GM18909 (cell line): ENCODE measurements at regions not wholly inside any gene's neighbourhood (a gene's known extent, or its start where the extent isn't known, plus 50 kb on each side); places are given as distances from the start of the nearest gene placed in this dataset.

ENCODE experiments used
- ATAC-seq: cut with Tn5 transposase; IDR thresholded peaks from one replicate; pipeline ENCODE4 v1.9.1; 2021; ENCODE audit warnings: mild to moderate bottlenecking; ENCODE audit not compliant: unreplicated experiment, poor library complexity

GRCh38 chr5:30960036-30960435, 233.4 kb upstream of the CDH6 start:
- ATAC-seq, result no peak

GRCh38 chr5:30959238-30959637, 234.2 kb upstream of the CDH6 start:
- ATAC-seq, result no peak

DNA sequence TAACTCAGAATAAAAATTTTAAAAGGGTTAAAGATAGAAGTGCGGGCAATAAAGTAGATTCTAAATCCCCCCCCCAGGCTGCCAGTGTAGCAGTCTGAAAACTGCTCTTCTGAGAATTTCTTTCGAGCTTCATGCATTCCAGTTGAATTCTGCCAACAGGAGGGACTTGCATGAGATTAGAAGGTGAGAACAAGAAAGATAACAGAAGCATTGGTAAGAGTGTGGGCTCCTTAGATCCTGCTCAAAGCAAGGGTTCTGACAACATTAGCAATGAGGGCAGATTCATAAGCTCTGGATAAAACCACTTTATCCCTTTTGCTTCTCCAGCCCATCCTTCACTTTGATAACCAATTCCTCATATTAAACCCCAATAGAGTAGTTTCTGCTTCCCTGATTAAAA, 235.9 kb upstream of the CDH6 start:
- no peak for ATAC-seq

- ATAC-seq, result no peak
Observed at GRCh38 chr5:30956251-30956650, 237.2 kb upstream of the CDH6 start.

- no peak for ATAC-seq
Observed at GRCh38 chr5:30937070-30937469, 256.4 kb upstream of the CDH6 start.

GRCh38 chr5:30933599-30933998, 259.9 kb upstream of the CDH6 start:
- no peak for ATAC-seq

DNA sequence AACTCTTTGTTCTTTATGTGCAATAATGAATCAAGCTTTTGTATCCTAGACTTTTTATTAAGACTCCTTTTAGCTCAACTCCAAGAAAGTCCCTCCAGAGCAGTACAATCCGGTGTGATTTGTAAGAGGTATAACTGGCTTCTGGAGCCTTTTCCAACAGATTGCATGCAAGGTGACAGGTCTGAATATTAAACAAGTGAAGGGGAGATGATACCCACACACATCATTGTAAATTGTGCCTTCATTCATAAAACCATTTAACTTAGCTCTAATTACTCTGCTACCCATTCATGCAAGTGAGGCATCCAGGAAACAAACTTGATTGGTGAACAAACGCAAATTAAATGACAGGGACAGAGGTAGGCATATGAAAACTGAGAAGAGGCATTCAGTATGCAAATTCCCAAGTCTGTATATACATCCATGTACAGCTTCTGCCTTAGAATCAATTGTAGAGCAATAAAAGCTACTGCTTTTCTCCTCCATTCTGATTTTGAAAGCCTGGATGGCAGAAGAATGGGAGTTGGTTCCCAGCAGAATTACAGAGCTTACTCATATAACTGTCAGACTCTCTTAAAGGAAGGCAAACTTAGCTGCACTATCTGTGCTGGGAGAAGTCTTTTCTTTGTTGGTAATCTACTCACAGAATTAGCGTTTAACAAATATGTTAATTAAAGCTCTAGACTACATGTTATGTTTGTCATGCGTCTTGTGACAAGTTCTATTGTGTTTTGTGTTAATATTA, 261.0 kb upstream of the CDH6 start:
- no peak for ATAC-seq

DNA sequence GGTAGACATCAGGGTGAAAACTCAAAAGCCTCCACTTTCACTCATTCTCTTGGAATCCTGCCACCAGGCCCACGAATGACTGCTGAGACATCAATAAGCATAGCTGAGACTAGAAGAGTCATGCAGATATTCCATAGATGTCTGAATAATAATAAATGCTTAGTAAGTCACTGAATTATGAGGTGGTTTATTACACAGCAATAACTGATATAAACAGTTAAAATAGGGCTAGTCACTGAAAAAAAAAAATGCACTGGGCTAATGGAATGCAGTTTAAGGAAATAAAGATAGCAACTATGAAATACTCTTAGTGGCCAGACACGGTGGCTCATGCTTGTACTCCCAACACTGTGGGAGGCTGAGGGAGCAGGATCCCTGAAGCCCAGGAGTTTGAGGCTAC, 262.8 kb upstream of the CDH6 start:
- no peak for ATAC-seq

GRCh38 chr5:30928956-30929355, 264.5 kb upstream of the CDH6 start:
- no peak for ATAC-seq

DNA sequence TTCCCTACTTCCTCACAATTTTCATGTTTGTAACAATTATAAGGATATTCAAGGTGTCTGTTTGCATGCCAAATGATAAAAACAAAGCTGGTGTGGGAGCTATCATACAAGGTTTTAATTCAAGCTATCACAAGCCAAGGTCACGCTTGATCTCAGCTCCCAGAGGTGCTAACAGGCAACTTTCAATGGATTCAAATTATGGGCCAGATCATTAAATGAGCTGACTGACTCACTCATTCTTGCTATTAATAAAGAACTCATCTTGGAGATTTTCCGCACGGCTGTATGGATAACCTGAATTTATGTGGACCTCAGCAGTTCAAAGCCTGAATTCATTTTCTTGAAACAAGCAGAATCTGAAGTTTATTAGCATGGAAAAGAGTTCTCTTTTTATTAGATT, 267.3 kb upstream of the CDH6 start:
- no peak for ATAC-seq

GRCh38 chr5:30921388-30921787, 272.1 kb upstream of the CDH6 start:
- no peak for ATAC-seq

GRCh38 chr5:30918171-30918570, 275.3 kb upstream of the CDH6 start:
- ATAC-seq, result no peak

- no peak for ATAC-seq
Observed at GRCh38 chr5:30908356-30908755, 285.1 kb upstream of the CDH6 start.

- ATAC-seq, result no peak
Observed at GRCh38 chr5:30900367-30900766, 293.1 kb upstream of the CDH6 start.

GRCh38 chr5:30894811-30895210, 298.7 kb upstream of the CDH6 start:
- no peak for ATAC-seq

DNA sequence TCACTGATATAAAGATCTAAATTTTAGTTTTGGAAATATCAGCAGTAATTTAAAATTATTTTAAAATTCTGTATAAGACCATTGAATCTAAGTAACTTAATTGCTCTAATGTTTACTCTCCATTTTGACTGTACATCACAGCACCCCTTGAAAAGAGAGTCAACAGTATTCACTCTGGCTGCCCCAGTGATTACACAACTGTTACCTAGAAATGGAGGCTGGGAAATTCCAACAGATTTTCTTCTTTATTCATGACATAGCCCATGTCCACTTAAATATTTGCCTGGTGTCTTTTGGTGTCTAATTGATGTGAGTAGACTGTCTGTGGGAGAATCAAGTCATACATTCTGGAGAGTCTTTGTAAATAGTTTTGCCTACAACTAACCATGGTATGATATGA, 301.8 kb upstream of the CDH6 start:
- no peak for ATAC-seq

DNA sequence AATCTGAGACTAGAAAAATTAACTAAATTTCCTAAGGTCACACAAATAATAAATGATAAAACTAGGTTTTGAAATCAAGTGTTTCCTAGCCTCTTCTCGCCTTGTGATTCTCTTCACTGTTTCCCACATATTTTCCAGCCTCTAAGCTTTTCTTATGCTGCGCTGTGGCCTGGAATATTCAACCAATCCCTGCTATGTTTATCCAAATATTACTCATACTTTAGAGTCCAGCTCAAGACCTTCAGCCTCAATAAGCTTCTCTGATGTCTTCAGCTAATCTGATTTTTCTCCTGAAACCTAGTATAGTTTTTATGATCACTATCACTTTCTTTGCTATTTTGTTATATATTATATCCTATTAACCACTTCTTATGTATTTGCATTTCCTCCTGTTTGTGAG, 303.1 kb upstream of the CDH6 start:
- no peak for ATAC-seq

DNA sequence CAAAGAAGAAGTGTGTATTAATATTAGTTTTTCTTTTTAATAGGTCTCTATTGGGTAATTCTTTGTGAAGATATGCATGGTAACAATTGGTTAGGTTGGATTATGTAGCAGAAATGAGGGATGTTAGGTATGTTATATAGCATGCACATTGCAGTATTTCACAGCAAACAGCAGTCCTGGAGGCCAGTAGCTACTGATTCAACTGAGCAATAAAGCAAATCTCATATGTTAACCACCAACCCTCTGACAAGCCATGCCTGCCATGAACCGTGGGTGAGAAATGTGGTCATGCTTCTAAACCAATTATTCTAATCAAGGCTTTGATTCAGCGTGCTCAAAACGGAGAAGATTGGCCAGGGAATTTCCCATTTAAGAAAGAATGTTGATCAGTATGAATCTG, 313.0 kb upstream of the CDH6 start:
- no peak for ATAC-seq

DNA sequence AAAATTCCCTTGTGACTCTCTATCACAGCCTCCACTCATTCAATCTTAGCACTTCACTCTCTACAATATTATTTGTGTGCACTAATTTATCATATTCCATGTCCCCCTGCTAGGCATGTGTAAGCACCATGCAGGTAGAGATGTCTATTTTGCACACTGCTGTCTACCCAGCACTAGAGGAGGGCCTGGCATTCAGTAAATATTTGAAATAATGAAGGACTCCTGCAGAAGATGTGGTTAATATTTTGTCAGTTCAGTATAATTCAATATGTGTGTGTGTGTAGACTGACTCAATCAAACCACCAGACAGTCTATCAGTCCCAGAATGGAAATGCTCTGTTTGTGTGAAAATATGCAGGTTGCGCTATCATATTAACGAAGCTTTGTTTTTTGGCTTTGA, 313.6 kb upstream of the CDH6 start:
- ATAC-seq, result no peak

DNA sequence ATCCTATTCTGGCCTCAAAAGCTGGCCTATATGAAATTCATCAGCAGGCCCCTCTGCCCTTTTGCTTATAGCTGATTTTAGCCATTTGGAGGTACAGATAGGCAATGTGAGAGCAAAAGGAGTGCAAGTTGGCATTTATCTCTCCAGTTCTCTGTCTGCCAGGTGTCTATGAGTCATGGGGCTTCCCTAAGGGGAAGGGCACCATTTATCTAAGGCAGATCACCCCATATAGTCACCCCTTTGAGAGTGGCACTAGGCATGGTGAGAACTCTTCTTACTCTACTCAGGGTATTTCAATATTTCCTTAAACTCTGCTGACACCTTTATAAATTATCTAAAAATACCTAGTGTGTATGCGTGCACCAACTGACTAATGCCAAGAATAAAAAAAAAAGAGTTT, 314.7 kb upstream of the CDH6 start:
- ATAC-seq, result no peak

GRCh38 chr5:30878296-30878695, 315.2 kb upstream of the CDH6 start:
- no peak for ATAC-seq

DNA sequence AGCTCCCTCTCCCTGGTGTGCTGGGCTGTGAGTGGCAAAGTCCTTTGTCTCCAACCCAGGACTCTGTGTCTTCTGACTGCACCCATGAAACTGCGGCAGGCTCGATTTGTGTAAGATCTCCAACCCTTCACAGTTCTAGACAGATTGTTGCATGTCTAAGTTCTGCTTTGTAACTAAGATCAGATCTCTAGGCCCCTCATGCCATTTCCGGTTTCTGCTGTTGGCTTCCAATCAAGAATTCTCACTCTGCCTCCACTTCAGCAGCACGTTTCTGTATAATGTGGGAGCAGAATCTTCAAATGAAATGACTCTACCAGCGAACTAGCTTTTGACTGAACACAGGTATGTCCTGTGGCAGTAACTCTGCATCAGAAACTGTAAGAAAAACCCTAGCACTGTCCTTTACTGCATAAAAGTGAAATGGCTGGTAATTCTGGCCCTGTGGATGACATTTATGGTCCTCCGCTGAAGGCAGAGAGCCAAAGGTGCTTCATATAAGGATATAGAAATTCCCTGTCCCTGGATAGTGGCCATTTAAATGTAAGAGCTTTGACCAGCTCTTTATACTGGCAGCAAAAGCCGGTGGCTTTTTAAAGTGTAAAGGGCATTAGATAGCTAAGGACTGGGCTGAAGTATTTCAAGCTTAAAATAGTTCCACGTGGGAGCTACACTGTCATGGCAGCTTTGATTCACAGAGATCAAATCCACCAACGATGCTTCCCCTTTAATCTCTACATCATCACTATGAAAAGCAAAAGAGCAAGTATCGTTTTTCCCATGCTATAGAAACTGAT, 319.0 kb upstream of the CDH6 start:
- ATAC-seq, result no peak
